Vagina (tissue), 2 donors: ENCODE measurements at regions not wholly inside any gene's neighbourhood (a gene's known extent, or its start where the extent isn't known, plus 50 kb on each side); places are given as distances from the start of the nearest gene placed in this dataset.

ENCODE experiments used
- DNase-seq, 2 donors: peaks; one replicate each; pipeline ENCODE4 v3.0.0-alpha.2; 2017; ENCODE audit errors: extremely low spot score in 2 of 2
- H3K27ac ChIP-seq: fragments of 200-600 bp; sonication (generic); one replicate; pipeline ENCODE4 v1.5.1; 2019
- H3K27me3 ChIP-seq: fragments of 200-600 bp; sonication (generic); one replicate; pipeline ENCODE4 v1.5.1; 2019
- H3K36me3 ChIP-seq, 2 donors: fragments of 200-600 bp; sonication (generic); one replicate each; pipeline ENCODE4 v1.5.1; 2017 to 2019
- H3K4me1 ChIP-seq: fragments of 200-600 bp; sonication (generic); one replicate; pipeline ENCODE4 v1.5.1; 2019
- H3K4me3 ChIP-seq, 2 donors: fragments of 200-600 bp; sonication (generic); 1 replicate in 1 of 2; 2 replicates in 1 of 2; pipeline ENCODE4 v1.5.1; 2016 to 2019
- H3K9me3 ChIP-seq: fragments of 200-600 bp; sonication (generic); one replicate; pipeline ENCODE4 v1.5.1; 2019
- POLR2A ChIP-seq, 2 donors: fragments of 450-650 bp; IDR thresholded peaks; one replicate each; pipeline ENCODE4 v1.6.1; 2017; ENCODE audit warnings: antibody characterized with exemption in 2 of 2, mild to moderate bottlenecking in 2 of 2, moderate library complexity in 2 of 2
- POLR2AphosphoS5 ChIP-seq, 2 donors: sonication (generic); formaldehyde crosslinking; IDR thresholded peaks; one replicate each; pipeline ENCODE4 v1.9.0; 2017; ENCODE audit warnings: antibody characterized with exemption in 2 of 2, mild to moderate bottlenecking in 2 of 2, low read depth in 1 of 2; ENCODE audit not compliant: insufficient read depth in 1 of 2
- intact Hi-C: fragments of 100-400 bp; cut with DNase I; formaldehyde crosslinking; loops from one replicate; pipeline ENCODE4 v1.15.1; 2023
- TF ChIP-seq, protein P1 (sequence below), 3 experiments: fragments of 450-650 bp in 2 of 3; fragments of 200-600 bp in 1 of 3; sonication (generic) in 1 of 3; IDR thresholded peaks; one replicate each; pipeline ENCODE4 v1.5.1; 2017 to 2019; ENCODE audit warnings: antibody characterized with exemption in 3 of 3, mild to moderate bottlenecking in 2 of 3, moderate library complexity in 2 of 3

GRCh38 chrX:38893441-38893840 lies 92.2 kb downstream of the MID1IP1 start:
- intact Hi-C loops = no loop called here
- Histone ChIP-seq H3K27me3 (no peaks in the 10 kb centered on the region), H3K27ac (no peak overlapping the region), H3K9me3 (no peaks in the 10 kb centered on the region), H3K4me3 (no peak overlapping the region), H3K4me1 (no peaks in the 10 kb centered on the region), H3K36me3 (no peaks in the 10 kb centered on the region)
- DNase-seq = no peak
- TF ChIP-seq, protein P1, sequence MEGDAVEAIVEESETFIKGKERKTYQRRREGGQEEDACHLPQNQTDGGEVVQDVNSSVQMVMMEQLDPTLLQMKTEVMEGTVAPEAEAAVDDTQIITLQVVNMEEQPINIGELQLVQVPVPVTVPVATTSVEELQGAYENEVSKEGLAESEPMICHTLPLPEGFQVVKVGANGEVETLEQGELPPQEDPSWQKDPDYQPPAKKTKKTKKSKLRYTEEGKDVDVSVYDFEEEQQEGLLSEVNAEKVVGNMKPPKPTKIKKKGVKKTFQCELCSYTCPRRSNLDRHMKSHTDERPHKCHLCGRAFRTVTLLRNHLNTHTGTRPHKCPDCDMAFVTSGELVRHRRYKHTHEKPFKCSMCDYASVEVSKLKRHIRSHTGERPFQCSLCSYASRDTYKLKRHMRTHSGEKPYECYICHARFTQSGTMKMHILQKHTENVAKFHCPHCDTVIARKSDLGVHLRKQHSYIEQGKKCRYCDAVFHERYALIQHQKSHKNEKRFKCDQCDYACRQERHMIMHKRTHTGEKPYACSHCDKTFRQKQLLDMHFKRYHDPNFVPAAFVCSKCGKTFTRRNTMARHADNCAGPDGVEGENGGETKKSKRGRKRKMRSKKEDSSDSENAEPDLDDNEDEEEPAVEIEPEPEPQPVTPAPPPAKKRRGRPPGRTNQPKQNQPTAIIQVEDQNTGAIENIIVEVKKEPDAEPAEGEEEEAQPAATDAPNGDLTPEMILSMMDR (IDR thresholded peaks at IDR 0.05) = no peak
- TF ChIP-seq POLR2A (IDR thresholded peaks at IDR 0.05) = no peak
- TF ChIP-seq POLR2AphosphoS5 (IDR thresholded peaks at IDR 0.05; ENCODE audit: insufficient read depth in 1 of 2, low read depth in 1 of 2) = no peak

DNA sequence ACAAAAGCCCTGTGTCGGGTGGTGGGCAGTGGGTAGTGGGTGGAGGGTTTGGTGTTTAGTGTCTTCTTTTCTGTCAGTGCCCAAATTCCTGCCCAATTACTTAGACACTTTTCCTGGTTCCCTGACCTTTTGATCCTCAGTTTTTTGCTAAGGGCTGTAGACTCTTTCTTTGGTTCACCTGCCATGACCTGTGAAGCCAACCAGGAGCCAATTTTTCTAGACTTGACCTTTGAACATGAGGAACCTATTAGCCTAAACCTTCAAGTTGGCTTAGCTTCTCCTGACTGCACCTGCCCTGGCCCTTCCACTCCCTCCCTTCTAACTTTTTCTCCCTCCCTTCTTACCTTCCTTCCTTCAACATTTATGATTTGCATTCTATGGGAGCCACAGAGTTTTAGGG lies 94.5 kb downstream of the MID1IP1 start:
- H3K9me3 ChIP-seq = no peaks in the 10 kb centered on the region
- intact Hi-C loops = no loop called here
- TF ChIP-seq, protein P1 (IDR thresholded peaks at IDR 0.05) = no peak
- no peak for TF ChIP-seq POLR2A (IDR thresholded peaks at IDR 0.05)
- TF ChIP-seq POLR2AphosphoS5 (IDR thresholded peaks at IDR 0.05; ENCODE audit: insufficient read depth in 1 of 2, low read depth in 1 of 2) = no peak

GRCh38 chrX:38896724-38897298 lies 95.6 kb downstream of the MID1IP1 start:
- TF ChIP-seq, protein P1 (IDR thresholded peaks at IDR 0.05) = no peak
- TF ChIP-seq POLR2A (IDR thresholded peaks at IDR 0.05) (no peak), POLR2AphosphoS5 (IDR thresholded peaks at IDR 0.05; ENCODE audit: insufficient read depth in 1 of 2, low read depth in 1 of 2) (no peak)
- intact Hi-C loops = no loop called here
- Histone ChIP-seq H3K9me3 (no peaks in the 10 kb centered on the region), H3K27me3 (no peaks in the 10 kb centered on the region), H3K4me1 (no peaks in the 10 kb centered on the region), H3K36me3 (no peaks in the 10 kb centered on the region), H3K27ac (no peak overlapping the region), H3K4me3 (no peak overlapping the region)
- DNase-seq = no peak

More for the DNA sequence above, 94.5 kb downstream of the MID1IP1 start:
- Histone ChIP-seq H3K4me1 (no peaks in the 10 kb centered on the region), H3K27me3 (no peaks in the 10 kb centered on the region), H3K36me3 (no peaks in the 10 kb centered on the region), H3K4me3 (no peak overlapping the region), H3K27ac (no peak overlapping the region)
- no peak for DNase-seq

GRCh38 chrX:38898261-38898660 lies 97.0 kb downstream of the MID1IP1 start:
- H3K27ac ChIP-seq = no peak overlapping the region
- no peaks in the 10 kb centered on the region for H3K9me3 ChIP-seq
- no peak overlapping the region for H3K4me3 ChIP-seq
- no peaks in the 10 kb centered on the region for H3K36me3 ChIP-seq
- DNase-seq = no peak
- H3K4me1 ChIP-seq = no peaks in the 10 kb centered on the region
- intact Hi-C loops = no loop called here
- H3K27me3 ChIP-seq = no peaks in the 10 kb centered on the region
- TF ChIP-seq POLR2A (IDR thresholded peaks at IDR 0.05) (no peak), POLR2AphosphoS5 (IDR thresholded peaks at IDR 0.05; ENCODE audit: insufficient read depth in 1 of 2, low read depth in 1 of 2) (no peak)
- TF ChIP-seq, protein P1 (IDR thresholded peaks at IDR 0.05) = no peak

GRCh38 chrX:38899650-38900049 lies 98.4 kb downstream of the MID1IP1 start:
- Histone ChIP-seq H3K27me3 (no peaks in the 10 kb centered on the region), H3K9me3 (no peaks in the 10 kb centered on the region), H3K4me3 (no peak overlapping the region), H3K4me1 (no peaks in the 10 kb centered on the region), H3K27ac (no peak overlapping the region), H3K36me3 (no peaks in the 10 kb centered on the region)
- TF ChIP-seq, protein P1 (IDR thresholded peaks at IDR 0.05) = no peak
- TF ChIP-seq POLR2A (IDR thresholded peaks at IDR 0.05) (no peak), POLR2AphosphoS5 (IDR thresholded peaks at IDR 0.05; ENCODE audit: insufficient read depth in 1 of 2, low read depth in 1 of 2) (no peak)
- intact Hi-C loops = no loop called here
- no peak for DNase-seq
